Suprapubic skin (tissue), 4 donors: ENCODE measurements at regions not wholly inside any gene's neighbourhood (a gene's known extent, or its start where the extent isn't known, plus 50 kb on each side); places are given as distances from the start of the nearest gene placed in this dataset.

Source experiments
- DNase-seq, 2 donors: peaks; one replicate each; pipeline ENCODE4 v3.0.0-alpha.2; 2019; ENCODE audit warnings: low spot score in 2 of 2
- H3K27ac ChIP-seq: fragments of 200-600 bp; sonication (generic); one replicate; pipeline ENCODE4 v1.5.1; 2019
- H3K27me3 ChIP-seq: fragments of 200-600 bp; sonication (generic); one replicate; pipeline ENCODE4 v1.5.1; 2019
- H3K36me3 ChIP-seq: fragments of 200-600 bp; sonication (generic); one replicate; pipeline ENCODE4 v1.5.1; 2019
- H3K4me1 ChIP-seq: fragments of 200-600 bp; sonication (generic); one replicate; pipeline ENCODE4 v1.5.1; 2019
- H3K4me3 ChIP-seq: fragments of 200-600 bp; sonication (generic); one replicate; pipeline ENCODE4 v1.5.1; 2019; ENCODE audit warnings: mild to moderate bottlenecking
- H3K9me3 ChIP-seq: fragments of 200-600 bp; sonication (generic); one replicate; pipeline ENCODE4 v1.5.1; 2019
- EP300 ChIP-seq: sonication (generic); formaldehyde crosslinking; IDR thresholded peaks from one replicate; pipeline ENCODE4 v1.6.1; 2017; ENCODE audit warnings: antibody characterized with exemption
- POLR2A ChIP-seq, 2 donors: fragments of 450-650 bp; IDR thresholded peaks; one replicate each; pipeline ENCODE4 v1.6.1; 2017; ENCODE audit warnings: antibody characterized with exemption in 2 of 2, mild to moderate bottlenecking in 2 of 2, moderate library complexity in 2 of 2
- POLR2AphosphoS5 ChIP-seq, 3 donors: sonication (generic); formaldehyde crosslinking; IDR thresholded peaks; one replicate each; pipeline ENCODE4 v1.6.1; 2017; ENCODE audit warnings: antibody characterized with exemption in 3 of 3
- WGBS: methylation state at CpG from one replicate; pipeline ENCODE4 v1.1.5; 2018; 5-methylcytosine and 5-hydroxymethylcytosine counted together
- TF ChIP-seq, protein P1 (sequence below), 2 donors: fragments of 200-600 bp in 1 of 2; fragments of 450-650 bp in 1 of 2; sonication (generic) in 1 of 2; IDR thresholded peaks; one replicate each; pipeline ENCODE4 v1.5.1; 2016 to 2019; ENCODE audit warnings: antibody characterized with exemption in 2 of 2, mild to moderate bottlenecking in 1 of 2, moderate library complexity in 1 of 2

GRCh38 chr1:242764161-242764560, 239.7 kb upstream of the PLD5 start:
- Histone ChIP-seq H3K4me3 (no peak overlapping the region), H3K27ac (no peak overlapping the region), H3K4me1 (no peaks in the 10 kb centered on the region), H3K27me3 (no peaks in the 10 kb centered on the region), H3K36me3 (no peaks in the 10 kb centered on the region), H3K9me3 (peaks cover 4% of the 10 kb centered on the region)
- no peak for DNase-seq
- TF ChIP-seq, protein P1, sequence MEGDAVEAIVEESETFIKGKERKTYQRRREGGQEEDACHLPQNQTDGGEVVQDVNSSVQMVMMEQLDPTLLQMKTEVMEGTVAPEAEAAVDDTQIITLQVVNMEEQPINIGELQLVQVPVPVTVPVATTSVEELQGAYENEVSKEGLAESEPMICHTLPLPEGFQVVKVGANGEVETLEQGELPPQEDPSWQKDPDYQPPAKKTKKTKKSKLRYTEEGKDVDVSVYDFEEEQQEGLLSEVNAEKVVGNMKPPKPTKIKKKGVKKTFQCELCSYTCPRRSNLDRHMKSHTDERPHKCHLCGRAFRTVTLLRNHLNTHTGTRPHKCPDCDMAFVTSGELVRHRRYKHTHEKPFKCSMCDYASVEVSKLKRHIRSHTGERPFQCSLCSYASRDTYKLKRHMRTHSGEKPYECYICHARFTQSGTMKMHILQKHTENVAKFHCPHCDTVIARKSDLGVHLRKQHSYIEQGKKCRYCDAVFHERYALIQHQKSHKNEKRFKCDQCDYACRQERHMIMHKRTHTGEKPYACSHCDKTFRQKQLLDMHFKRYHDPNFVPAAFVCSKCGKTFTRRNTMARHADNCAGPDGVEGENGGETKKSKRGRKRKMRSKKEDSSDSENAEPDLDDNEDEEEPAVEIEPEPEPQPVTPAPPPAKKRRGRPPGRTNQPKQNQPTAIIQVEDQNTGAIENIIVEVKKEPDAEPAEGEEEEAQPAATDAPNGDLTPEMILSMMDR (IDR thresholded peaks at IDR 0.05): no peak
- WGBS: 100% methylated on average over 1 of the region's 1 CpG

DNA sequence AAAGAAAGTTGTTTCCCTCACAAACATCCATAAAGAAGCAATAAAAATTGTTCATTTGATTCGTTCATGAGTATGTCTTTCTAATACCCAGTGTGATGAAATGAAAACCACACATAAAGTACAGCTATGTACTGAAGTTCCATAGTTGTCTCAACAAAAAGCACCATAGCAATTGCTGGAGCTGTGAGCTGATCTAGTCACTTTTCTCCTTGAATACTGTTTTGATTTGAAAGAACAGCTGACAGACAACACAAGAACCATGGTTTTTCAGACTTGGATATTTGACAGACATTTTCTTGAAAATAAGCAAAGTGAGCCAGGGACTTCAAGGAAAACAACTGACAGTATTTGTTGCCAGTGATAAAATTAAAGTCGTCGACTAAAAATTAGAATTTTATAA, 237.1 kb upstream of the PLD5 start:
- no peak for DNase-seq
- no peak for TF ChIP-seq POLR2A (IDR thresholded peaks at IDR 0.05)
- no peak for TF ChIP-seq POLR2AphosphoS5 (IDR thresholded peaks at IDR 0.05)
- TF ChIP-seq EP300: no peak
- TF ChIP-seq, protein P1 (IDR thresholded peaks at IDR 0.05): no peak
- Histone ChIP-seq H3K36me3 (no peaks in the 10 kb centered on the region), H3K4me3 (no peak overlapping the region), H3K27ac (no peak overlapping the region), H3K27me3 (no peaks in the 10 kb centered on the region), H3K4me1 (no peaks in the 10 kb centered on the region), H3K9me3 (peaks cover 4% of the 10 kb centered on the region)
- WGBS: 72% methylated on average over 3 of the region's 3 CpGs

DNA sequence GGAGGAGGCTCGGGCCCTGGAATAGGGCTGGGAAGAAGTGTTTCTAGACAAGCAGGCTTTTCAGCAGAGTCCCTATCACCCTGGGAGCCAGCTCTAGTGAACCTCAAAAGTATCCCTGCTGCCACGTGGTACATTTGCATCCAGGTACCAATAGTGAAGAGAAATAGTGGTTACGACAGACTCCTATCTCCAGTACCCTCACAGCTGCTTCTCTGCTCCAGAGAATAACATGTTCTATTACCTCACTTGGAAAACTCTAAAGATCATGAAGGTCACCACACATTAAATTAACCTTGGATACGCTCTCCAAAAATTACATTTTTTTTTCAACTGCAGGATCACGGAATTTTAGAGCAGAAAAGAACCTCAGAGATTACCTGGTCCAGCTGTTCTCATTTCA, 230.4 kb upstream of the PLD5 start:
- 82% methylated on average over 5 of the region's 5 CpGs for WGBS
- TF ChIP-seq EP300: no peak
- TF ChIP-seq POLR2AphosphoS5 (IDR thresholded peaks at IDR 0.05): no peak
- Histone ChIP-seq H3K4me3 (no peak overlapping the region), H3K27ac (no peak overlapping the region), H3K4me1 (no peaks in the 10 kb centered on the region), H3K27me3 (no peaks in the 10 kb centered on the region), H3K36me3 (no peaks in the 10 kb centered on the region), H3K9me3 (no peaks in the 10 kb centered on the region)
- DNase-seq: no peak

DNA sequence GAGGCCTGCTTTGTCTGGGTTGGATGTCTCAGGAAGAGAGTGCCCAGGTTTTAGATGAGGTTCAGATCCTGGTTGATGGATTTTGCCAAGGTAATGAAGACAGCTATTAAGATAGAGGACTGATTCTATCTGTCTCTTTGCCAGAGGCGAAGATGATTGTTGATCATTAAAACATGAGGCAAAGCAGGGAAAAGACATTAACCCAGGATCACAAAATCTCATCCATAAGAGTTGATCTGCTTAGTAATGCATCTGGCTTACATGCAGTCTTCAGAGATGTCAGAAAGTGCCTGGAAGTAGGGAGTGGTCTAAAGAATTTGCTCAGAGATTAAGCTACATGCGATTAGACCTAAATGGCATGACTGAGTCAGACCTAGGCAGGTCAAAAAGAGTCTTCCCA, 229.6 kb upstream of the PLD5 start:
- TF ChIP-seq, protein P1 (IDR thresholded peaks at IDR 0.05): no peak
- TF ChIP-seq EP300 (no peak), POLR2AphosphoS5 (IDR thresholded peaks at IDR 0.05) (no peak), POLR2A (IDR thresholded peaks at IDR 0.05) (no peak)
- 47% methylated on average over 2 of the region's 2 CpGs for WGBS
- Histone ChIP-seq H3K27me3 (no peaks in the 10 kb centered on the region), H3K36me3 (no peaks in the 10 kb centered on the region), H3K9me3 (no peaks in the 10 kb centered on the region), H3K4me3 (no peak overlapping the region), H3K27ac (no peak overlapping the region), H3K4me1 (no peaks in the 10 kb centered on the region)
- no peak for DNase-seq

DNA sequence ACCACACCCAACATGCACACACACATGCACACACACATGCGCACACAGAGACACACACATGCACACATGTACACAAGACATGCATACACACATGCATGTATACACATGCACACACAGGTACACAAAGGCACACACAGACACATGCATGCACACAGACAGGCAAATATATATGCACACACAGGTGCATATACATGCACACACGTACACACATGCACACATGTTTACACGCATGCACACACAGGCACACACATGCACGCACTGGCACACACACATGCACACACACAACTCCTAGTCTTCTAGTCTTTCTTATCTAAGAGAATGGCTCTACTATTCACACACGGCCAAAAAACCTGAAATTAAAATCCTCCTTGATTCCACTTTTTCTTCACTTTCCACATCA, 222.7 kb upstream of the PLD5 start:
- 96% methylated on average over 5 of the region's 5 CpGs for WGBS
- TF ChIP-seq POLR2AphosphoS5 (IDR thresholded peaks at IDR 0.05): no peak
- TF ChIP-seq, protein P1 (IDR thresholded peaks at IDR 0.05): no peak
- TF ChIP-seq POLR2A (IDR thresholded peaks at IDR 0.05): no peak
- no peak for TF ChIP-seq EP300
- Histone ChIP-seq H3K27me3 (no peaks in the 10 kb centered on the region), H3K9me3 (no peaks in the 10 kb centered on the region), H3K4me1 (no peaks in the 10 kb centered on the region), H3K36me3 (no peaks in the 10 kb centered on the region), H3K4me3 (no peak overlapping the region), H3K27ac (no peak overlapping the region)
- DNase-seq: no peak

DNA sequence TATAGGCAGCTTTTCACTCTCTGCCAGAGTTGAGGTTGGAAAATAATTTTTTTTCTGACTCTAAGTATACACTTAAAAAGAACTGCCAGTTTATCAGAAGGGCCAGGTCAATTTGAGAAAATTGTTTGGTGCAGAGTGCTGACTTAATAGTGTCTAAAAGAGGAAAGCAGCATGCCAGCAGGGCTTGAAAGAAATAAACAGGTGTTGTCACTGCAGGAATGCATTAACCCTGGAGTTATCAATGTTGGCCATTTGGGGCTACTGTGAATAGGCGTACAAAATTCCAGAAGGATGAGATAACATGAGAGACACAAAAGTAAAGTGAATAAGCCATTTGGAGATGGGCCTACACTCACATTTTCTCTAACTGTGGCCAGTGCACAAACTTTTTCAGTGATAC, 220.6 kb upstream of the PLD5 start:
- Histone ChIP-seq H3K9me3 (no peaks in the 10 kb centered on the region), H3K36me3 (no peaks in the 10 kb centered on the region), H3K4me3 (no peak overlapping the region), H3K27me3 (no peaks in the 10 kb centered on the region), H3K4me1 (no peaks in the 10 kb centered on the region), H3K27ac (no peak overlapping the region)
- DNase-seq: no peak
- 59% methylated on average over 1 of the region's 1 CpG for WGBS
- TF ChIP-seq POLR2AphosphoS5 (IDR thresholded peaks at IDR 0.05) (no peak), EP300 (no peak), POLR2A (IDR thresholded peaks at IDR 0.05) (no peak)
- TF ChIP-seq, protein P1 (IDR thresholded peaks at IDR 0.05): no peak
